ENCODE measurements at regions not wholly inside any gene's neighbourhood (a gene's known extent, or its start where the extent isn't known, plus 50 kb on each side); places are given as distances from the start of the nearest gene placed in this dataset.

- no peak for DNase-seq (ENCODE audit: low read depth in 2 of 2)
Measured at GRCh38 chr15:93649691-93650235, 560.8 kb upstream of the RGMA start.

GRCh38 chr15:93646193-93646592 lies 557.2 kb upstream of the RGMA start:
- DNase-seq (ENCODE audit: low read depth in 2 of 2) = no peak

GRCh38 chr15:93645594-93645993 lies 556.6 kb upstream of the RGMA start:
- DNase-seq (ENCODE audit: low read depth in 2 of 2) = no peak

- DNase-seq (ENCODE audit: low read depth in 2 of 2) = no peak
Measured at GRCh38 chr15:93644595-93644994, 555.6 kb upstream of the RGMA start.

GRCh38 chr15:93640411-93640962 lies 551.5 kb upstream of the RGMA start:
- no peak for DNase-seq (ENCODE audit: low read depth in 2 of 2)

GRCh38 chr15:93631958-93632618 lies 543.1 kb upstream of the RGMA start:
- no peak for DNase-seq (ENCODE audit: low read depth in 2 of 2)

GRCh38 chr15:93619597-93619996 lies 530.6 kb upstream of the RGMA start:
- DNase-seq (ENCODE audit: low read depth in 2 of 2) = no peak

- DNase-seq (ENCODE audit: low read depth in 2 of 2) = no peak
Measured at GRCh38 chr15:93617443-93617842, 528.4 kb upstream of the RGMA start.

- no peak for DNase-seq (ENCODE audit: low read depth in 2 of 2)
Measured at GRCh38 chr15:93614386-93615104, 525.5 kb upstream of the RGMA start.

GRCh38 chr15:93613386-93613785 lies 524.4 kb upstream of the RGMA start:
- no peak for DNase-seq (ENCODE audit: low read depth in 2 of 2)

- DNase-seq (ENCODE audit: low read depth in 2 of 2) = no peak
Measured at GRCh38 chr15:93612953-93613352, 523.9 kb upstream of the RGMA start.

GRCh38 chr15:93610944-93611343 lies 521.9 kb upstream of the RGMA start:
- no peak for DNase-seq (ENCODE audit: low read depth in 2 of 2)

- DNase-seq (ENCODE audit: low read depth in 2 of 2) = no peak
Measured at GRCh38 chr15:93608643-93609148, 519.7 kb upstream of the RGMA start.

GRCh38 chr15:93603550-93603949 lies 514.5 kb upstream of the RGMA start:
- DNase-seq (ENCODE audit: low read depth in 2 of 2) = no peak

GRCh38 chr15:93587059-93587521 lies 498.1 kb upstream of the RGMA start:
- no peak for DNase-seq (ENCODE audit: low read depth in 2 of 2)

- no peak for DNase-seq (ENCODE audit: low read depth in 2 of 2)
Measured at GRCh38 chr15:93585012-93585411, 496.0 kb upstream of the RGMA start.

GRCh38 chr15:93583968-93584367 lies 495.0 kb upstream of the RGMA start:
- no peak for DNase-seq (ENCODE audit: low read depth in 2 of 2)

- DNase-seq (ENCODE audit: low read depth in 2 of 2) = no peak
Measured at GRCh38 chr15:93583552-93583951, 494.5 kb upstream of the RGMA start.

GRCh38 chr15:93570527-93570926 lies 481.5 kb upstream of the RGMA start:
- no peak for DNase-seq (ENCODE audit: low read depth in 2 of 2)

GRCh38 chr15:93566762-93567161 lies 477.8 kb upstream of the RGMA start:
- DNase-seq (ENCODE audit: low read depth in 2 of 2) = no peak

- DNase-seq (ENCODE audit: low read depth in 2 of 2) = no peak
Measured at GRCh38 chr15:93565201-93565600, 476.2 kb upstream of the RGMA start.

GRCh38 chr15:93563218-93563617 lies 474.2 kb upstream of the RGMA start:
- no peak for DNase-seq (ENCODE audit: low read depth in 2 of 2)

All from stimulated activated CD4-positive, alpha-beta T cell treated with anti-CD3 and anti-CD28 coated beads, Interleukin-15, amount 100 ng/mL, for 48 hours (primary cell).